ENCODE measurements at regions not wholly inside any gene's neighbourhood (a gene's known extent, or its start where the extent isn't known, plus 50 kb on each side); places are given as distances from the start of the nearest gene placed in this dataset.

- no peak for TF ChIP-seq CHD7 (IDR thresholded peaks at IDR 0.05; ENCODE audit: low read depth, low read length)
- TF ChIP-seq MBD1 (CRISPR knock-in tag; IDR thresholded peaks at IDR 0.05), result no peak
- no peak for TF ChIP-seq ZFPM2 (CRISPR knock-in tag; IDR thresholded peaks at IDR 0.05)
- TF ChIP-seq AFF4 (CRISPR knock-in tag; IDR thresholded peaks at IDR 0.05), result no peak
- TF ChIP-seq PYGO2 (tag; IDR thresholded peaks at IDR 0.05), result no peak
- no peak for TF ChIP-seq RBM39 (optimal IDR thresholded peaks at IDR 0.05; ENCODE audit: low read depth, low read length)
- no peak for TF ChIP-seq U2AF2 (optimal IDR thresholded peaks at IDR 0.05; ENCODE audit: low read depth, low read length)
- no peak for TF ChIP-seq ZNF23 (CRISPR knock-in tag; IDR thresholded peaks at IDR 0.05)
- no peak for TF ChIP-seq ZNF707 (CRISPR knock-in tag; conservative IDR thresholded peaks at IDR 0.05)
These were observed 238.5 kb downstream of the NSUN3 start (continued) for GRCh38 chr3:94301366-94301765.

Data from K562 (cell line).